NOMO-1 (cell line): ENCODE measurements at regions not wholly inside any gene's neighbourhood (a gene's known extent, or its start where the extent isn't known, plus 50 kb on each side); places are given as distances from the start of the nearest gene placed in this dataset.

Experiments used
- DNase-seq, 2 experiments: peaks; one replicate each; lab custom pipeline; 2025; ENCODE audit not compliant: unreplicated experiment in 2 of 2; lab: John Stamatoyannopoulos, UW

DNA sequence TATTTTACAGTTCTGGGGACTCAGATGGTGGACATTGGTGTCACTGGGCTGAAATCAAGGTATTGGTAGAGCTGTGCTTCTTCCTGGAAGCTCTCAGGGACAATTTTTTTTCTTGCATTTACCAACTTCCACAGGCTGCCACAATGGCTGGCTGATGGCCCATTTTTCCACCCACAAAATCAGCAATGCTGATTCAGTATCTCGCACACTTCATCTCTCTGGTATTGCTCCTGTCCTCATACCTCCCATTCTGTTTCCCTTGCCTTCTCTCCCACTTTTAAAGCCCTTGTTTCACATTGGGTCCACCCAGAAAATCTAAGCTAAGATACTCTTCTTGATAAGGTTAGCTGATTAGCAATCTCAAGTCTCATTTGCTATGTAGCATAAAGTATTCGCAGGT lies 530.9 kb upstream of the POM121L12 start:
- DNase-seq = no peak

GRCh38 chr7:52502281-52502680 lies 533.2 kb upstream of the POM121L12 start:
- no peak for DNase-seq

DNA sequence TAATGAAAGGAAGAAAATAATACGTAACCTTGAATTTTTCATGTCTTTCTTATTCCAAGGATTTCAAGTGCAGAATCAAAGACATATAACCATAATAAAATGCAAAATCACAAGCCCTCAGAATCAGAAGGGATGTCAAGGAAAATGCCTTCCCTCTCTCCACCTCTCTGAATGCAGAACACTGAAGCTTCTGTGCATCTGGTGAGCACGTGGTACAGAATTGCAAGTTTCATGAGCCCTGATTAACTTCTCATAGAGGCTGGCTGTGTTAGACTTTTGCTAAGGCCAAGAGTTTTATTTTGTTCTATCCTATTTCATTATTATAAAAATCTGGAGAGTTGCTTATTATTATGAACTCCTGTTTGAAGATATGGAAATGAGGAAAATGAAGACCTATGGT lies 533.7 kb upstream of the POM121L12 start:
- DNase-seq = no peak

- DNase-seq = no peak
These were observed 534.6 kb upstream of the POM121L12 start for GRCh38 chr7:52500841-52501240.

GRCh38 chr7:52498366-52498765 lies 537.1 kb upstream of the POM121L12 start:
- no peak for DNase-seq

DNA sequence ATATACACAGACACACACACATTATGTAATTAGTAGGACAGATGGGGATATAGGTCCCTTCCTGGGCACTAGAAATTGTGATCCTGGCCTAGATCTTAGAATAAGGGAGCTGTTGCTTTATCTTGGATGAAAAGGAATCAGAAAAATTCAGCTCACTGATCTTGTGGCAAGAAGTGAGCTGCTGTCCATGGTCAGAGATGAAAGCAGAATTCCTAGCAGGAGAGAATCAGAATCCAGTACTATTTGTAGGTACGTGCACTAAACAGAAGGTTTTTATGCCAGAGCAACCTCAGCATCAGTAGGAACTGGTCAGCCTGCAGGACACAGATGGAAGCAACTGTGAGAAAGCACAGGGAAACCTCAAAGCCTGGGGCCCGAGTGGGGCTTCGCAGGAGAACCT lies 549.2 kb upstream of the POM121L12 start:
- no peak for DNase-seq

DNA sequence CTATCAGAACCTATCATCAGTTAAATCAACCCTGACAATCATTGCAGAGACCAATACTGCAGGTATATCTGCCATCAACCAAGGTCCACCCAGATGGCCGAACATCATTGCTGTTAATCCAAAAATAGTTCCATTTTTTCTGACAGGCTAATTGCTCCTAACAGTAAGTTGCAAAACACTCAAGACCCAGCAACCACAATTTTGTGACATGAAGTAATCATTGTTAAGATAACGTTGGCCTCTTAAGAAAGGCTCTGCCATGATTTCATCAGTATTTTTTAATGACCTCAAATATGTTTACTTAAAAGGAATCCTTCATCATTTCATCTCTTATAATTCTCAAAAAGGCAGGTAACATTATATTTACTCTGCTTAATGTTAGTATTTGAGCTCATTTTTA lies 553.4 kb upstream of the POM121L12 start:
- peak; percentile 74 to 94 for DNase-seq

DNA sequence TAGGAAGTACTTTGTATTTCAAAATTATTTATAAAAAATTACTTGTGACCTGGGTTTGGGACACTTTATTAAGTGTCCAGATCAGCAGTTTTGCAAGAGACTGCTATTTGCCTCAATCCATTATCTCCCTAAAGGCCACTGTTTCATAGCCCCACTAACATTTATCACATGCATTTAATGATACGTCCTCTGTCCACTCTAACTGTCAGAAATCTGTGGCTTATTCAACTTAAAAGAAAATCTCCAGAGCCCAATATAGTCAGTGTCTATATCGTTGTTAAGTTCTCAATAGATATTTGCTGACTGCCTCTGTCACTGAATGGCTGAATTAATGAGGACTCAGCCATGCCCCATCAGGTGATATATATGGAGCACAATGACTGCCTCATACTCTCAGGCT lies 553.9 kb upstream of the POM121L12 start:
- peak in 1 of 2 experiments; percentile 85 for DNase-seq

GRCh38 chr7:52479990-52480389 lies 555.4 kb upstream of the POM121L12 start:
- DNase-seq = no peak

DNA sequence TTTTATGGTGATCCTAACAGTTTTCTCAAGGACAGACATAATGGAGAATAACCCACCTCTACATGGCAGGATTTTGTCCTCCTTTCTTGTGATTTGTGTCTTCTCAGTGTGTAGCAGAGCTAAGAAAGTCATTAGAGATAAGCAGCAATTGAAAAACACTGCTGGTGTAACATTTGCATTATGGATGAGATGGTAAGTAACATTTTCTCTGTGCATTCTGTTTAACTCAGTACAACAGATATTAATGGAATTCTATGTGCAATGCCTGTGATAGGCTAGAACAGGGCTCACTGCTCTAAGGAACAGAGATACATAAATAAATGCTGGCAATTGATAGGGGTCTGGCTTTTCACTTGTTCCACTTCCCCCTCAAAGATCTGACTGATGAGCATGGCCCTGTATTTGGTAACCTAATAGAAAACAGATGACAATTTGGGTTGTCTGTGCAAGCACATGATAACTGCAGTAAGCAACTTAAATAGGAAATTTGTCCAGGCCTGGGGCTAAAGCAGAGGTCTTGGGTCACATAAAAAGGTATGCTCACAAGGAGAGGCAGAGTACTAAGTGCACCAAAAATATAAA lies 560.3 kb upstream of the POM121L12 start:
- no peak for DNase-seq

GRCh38 chr7:52473756-52474155 lies 561.7 kb upstream of the POM121L12 start:
- no peak for DNase-seq

DNA sequence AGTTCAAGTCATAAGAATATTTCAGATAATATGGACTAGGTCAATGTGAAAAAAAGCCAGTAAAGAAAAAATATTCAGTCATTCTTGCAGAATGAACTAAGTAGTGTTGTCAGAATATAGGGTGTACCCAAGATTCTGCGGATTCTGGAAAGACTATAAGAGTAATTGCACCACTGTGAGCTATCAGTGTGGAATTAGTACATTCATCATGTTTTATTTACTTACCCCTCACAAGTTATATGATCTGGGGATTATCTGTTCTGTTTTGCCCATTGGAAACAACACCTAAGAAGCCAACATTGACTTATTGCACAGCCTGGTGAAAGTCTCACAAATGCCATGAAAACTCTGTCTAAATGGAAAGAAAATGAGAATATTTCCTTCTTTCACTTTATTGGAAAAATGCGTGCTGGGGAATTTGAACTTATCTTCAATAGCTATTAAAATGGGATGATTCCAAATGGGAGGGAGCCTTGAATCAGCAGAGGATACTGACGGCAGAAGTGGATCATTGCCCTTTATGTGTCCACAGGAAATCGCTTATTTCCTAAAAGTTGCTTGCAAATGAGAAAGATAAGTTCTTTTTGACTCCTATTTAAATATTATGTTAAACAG lies 563.3 kb upstream of the POM121L12 start:
- no peak for DNase-seq

DNA sequence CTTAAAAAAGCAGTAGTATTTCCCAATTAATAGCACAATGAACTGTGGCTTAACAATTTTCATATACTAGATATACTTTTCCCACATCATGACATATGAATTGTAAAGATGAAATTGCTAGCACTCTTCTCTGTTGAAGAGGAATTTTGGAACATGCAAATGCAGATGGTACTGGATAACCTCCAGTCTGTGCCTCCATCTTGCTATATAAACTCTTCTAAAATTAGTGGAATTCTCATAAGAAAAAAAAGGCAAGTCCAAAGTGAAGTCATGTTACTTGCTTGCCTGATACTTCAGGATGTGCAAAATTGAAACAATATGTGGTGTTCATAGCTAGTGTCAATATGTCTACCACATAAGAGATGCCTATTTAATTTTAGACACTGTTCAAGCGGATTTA lies 570.2 kb upstream of the POM121L12 start:
- no peak for DNase-seq

DNA sequence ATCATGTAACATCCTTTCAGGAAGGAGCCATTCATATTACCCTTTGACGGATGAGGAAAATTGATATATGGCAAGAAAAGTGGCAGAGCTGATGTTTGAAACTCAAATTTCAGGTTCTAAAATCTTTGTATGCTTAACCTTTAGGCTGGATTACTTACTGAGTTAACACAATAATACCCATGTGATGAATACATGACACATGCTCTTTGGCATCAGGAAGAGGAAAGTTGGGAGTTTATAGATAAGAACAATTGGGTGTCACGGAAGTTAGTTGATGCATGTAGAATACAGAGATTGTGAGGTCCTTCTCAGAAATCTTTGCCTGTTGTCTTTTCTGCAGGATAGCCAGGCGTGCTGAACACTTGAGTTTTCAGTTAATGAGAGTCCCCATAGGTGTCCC lies 572.1 kb upstream of the POM121L12 start:
- no peak for DNase-seq

- DNase-seq = no peak
These were observed 573.0 kb upstream of the POM121L12 start for GRCh38 chr7:52462474-52462873.

DNA sequence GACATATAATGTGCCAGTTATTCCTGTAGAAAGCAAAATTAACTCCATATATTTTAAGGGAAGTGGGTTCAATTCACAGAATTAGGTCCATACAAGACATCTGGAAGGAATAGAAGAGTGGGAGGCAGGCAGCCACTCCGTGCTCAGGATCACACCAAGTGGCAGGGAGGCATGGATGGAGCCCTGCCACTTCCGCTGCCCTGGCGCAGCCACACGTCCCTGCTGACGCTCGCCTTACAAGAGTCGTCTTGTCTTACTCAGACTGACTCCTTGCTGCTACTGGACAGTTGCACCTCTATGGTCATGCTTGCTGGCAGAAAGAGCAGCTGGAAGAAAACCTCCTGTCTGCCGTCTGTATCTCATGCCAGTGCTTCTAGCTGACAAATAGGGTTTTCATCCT lies 579.9 kb upstream of the POM121L12 start:
- no peak for DNase-seq

GRCh38 chr7:52450816-52451215 lies 584.6 kb upstream of the POM121L12 start:
- no peak for DNase-seq

GRCh38 chr7:52447581-52448180 lies 587.8 kb upstream of the POM121L12 start:
- DNase-seq = no peak

DNA sequence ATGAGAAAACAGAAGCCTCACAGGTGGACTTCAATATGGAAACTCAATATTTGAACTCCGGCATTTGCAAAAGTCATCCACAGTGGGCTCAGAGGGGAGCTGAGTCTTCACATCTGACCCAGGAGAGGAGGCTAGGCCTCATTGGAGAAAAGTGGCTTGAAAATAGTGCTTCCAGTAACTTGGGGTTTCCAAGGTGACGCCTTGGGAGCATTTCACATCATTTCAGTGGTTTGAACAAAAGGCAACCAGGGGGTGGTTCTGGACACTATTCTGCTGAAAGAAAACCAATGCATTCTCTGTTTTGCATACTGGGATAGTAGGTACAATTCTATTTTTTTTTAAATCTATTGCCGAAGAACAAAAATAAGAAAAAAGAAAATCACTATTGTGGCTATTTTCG lies 599.2 kb upstream of the POM121L12 start:
- no peak for DNase-seq

DNA sequence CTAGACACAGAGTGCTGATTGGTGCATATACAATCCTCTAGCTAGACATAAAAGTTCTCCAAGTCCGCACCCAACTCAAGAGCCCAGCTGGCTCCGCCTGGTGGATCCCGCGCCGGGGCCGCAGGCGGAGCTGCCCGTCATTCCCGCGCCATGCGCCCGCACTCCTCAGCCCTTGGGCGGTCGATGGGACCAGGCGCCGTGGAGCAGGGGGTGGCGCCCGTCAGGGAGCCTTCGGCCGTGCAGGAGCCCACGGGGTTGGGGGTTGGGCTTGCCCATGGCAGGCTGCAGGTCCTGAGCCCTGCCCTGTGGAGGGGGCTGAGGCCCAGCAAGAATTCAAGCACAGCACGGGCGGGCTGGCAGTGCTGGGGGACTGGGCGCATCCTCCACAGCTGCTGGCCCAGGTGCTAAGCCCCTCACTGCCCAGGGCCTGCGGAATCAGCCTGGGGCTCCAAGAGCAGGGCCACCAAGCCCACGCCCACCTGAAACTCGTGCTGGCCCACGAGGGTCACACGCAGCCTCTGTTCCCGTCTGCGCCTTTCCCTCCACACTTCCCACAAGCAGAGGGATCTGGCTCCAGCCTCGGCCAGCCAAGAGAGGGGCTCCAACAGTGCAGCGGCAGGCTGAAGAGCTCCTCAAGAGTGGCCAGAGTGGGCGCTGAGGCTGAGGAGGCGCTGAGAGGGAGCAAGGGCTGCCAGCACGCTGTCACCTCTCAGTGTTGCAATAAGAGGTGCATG lies 604.2 kb upstream of the POM121L12 start:
- no peak for DNase-seq

- DNase-seq = no peak
These were observed 612.2 kb upstream of the POM121L12 start for GRCh38 chr7:52423251-52423650.

DNA sequence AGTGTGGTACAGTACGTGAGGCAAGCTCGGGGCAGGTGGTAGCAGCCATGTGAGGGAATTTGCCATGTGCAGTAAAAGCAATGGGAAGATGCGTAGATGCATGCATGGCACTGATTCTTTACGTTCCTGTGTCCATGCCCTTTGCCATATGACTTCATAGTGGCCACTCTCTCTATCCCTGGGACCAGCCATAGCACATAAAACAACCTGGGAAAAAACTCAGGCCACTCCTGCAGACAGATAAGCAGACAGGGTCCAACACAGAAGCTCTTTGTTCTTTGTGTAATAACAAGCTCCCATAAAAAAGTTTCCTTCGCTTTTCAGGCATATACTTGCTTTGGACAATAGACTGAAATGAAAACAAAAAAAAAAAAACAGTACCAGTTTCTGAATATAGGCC lies 622.4 kb upstream of the POM121L12 start:
- DNase-seq = no peak
